Fibroblast of lung (primary cell): ENCODE measurements at regions not wholly inside any gene's neighbourhood (a gene's known extent, or its start where the extent isn't known, plus 50 kb on each side); places are given as distances from the start of the nearest gene placed in this dataset.

Source experiments
- EZH2 ChIP-seq: IDR thresholded peaks from 2 replicates; pipeline ENCODE4 v1.5.1; 2012; ENCODE audit warnings: low read length, control low read depth, mild to moderate bottlenecking; ENCODE audit errors: missing control alignments
- TF ChIP-seq, protein P1 (sequence below), 2 donors: IDR thresholded peaks in 1 of 2; conservative IDR thresholded peaks in 1 of 2; 1 replicate in 1 of 2; 2 replicates in 1 of 2; pipeline ENCODE4 v1.5.1; 2011 to 2012; ENCODE audit warnings: low read length in 2 of 2, control low read depth in 1 of 2, inconsistent platforms in 1 of 2, low read depth in 1 of 2, mild to moderate bottlenecking in 1 of 2

DNA sequence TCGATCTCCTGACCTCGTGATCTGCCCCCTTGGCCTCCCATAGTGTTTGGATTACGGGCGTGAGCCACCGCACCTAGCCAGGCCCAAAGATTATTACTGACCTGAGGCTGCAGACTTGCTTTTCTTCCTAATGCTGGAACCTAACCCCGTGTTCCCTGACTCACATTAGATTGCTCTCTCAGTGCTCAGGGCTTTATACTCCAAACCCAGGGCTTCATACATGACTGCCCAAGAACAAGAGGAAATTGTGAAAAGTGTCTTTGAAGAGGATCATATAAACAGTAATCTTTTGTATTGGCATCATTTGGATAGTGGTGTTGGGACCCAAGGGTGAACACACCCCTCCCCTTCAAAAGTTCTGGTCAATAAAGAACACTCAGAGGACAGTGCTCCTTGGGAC is 233.3 kb upstream of the TAS2R1 start:
- TF ChIP-seq, protein P1, sequence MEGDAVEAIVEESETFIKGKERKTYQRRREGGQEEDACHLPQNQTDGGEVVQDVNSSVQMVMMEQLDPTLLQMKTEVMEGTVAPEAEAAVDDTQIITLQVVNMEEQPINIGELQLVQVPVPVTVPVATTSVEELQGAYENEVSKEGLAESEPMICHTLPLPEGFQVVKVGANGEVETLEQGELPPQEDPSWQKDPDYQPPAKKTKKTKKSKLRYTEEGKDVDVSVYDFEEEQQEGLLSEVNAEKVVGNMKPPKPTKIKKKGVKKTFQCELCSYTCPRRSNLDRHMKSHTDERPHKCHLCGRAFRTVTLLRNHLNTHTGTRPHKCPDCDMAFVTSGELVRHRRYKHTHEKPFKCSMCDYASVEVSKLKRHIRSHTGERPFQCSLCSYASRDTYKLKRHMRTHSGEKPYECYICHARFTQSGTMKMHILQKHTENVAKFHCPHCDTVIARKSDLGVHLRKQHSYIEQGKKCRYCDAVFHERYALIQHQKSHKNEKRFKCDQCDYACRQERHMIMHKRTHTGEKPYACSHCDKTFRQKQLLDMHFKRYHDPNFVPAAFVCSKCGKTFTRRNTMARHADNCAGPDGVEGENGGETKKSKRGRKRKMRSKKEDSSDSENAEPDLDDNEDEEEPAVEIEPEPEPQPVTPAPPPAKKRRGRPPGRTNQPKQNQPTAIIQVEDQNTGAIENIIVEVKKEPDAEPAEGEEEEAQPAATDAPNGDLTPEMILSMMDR (conservative IDR thresholded peaks at IDR 0.05 in 1 of 2, IDR thresholded peaks at IDR 0.05 in 1 of 2; ENCODE audit: low read depth in 1 of 2, low read length in 2 of 2), result no peak
- TF ChIP-seq EZH2, result no peak
